ENCODE measurements at regions not wholly inside any gene's neighbourhood (a gene's known extent, or its start where the extent isn't known, plus 50 kb on each side); places are given as distances from the start of the nearest gene placed in this dataset.

- no peak for DNase-seq (ENCODE audit: low read depth in 2 of 2)
These were observed 135.7 kb downstream of the DSEL start for GRCh38 chr18:67380867-67381266.

- no peak for DNase-seq (ENCODE audit: low read depth in 2 of 2)
These were observed 136.5 kb downstream of the DSEL start for GRCh38 chr18:67379981-67380380.

- DNase-seq (ENCODE audit: low read depth in 2 of 2), result no peak
These were observed 140.1 kb downstream of the DSEL start for GRCh38 chr18:67376372-67376771.

- DNase-seq (ENCODE audit: low read depth in 2 of 2), result no peak
These were observed 142.9 kb downstream of the DSEL start for GRCh38 chr18:67373636-67374035.

- no peak for DNase-seq (ENCODE audit: low read depth in 2 of 2)
These were observed 149.0 kb downstream of the DSEL start for GRCh38 chr18:67367540-67367939.

GRCh38 chr18:67363694-67364093, 152.8 kb downstream of the DSEL start:
- no peak for DNase-seq (ENCODE audit: low read depth in 2 of 2)

GRCh38 chr18:67362906-67363305, 153.6 kb downstream of the DSEL start:
- no peak for DNase-seq (ENCODE audit: low read depth in 2 of 2)

- DNase-seq (ENCODE audit: low read depth in 2 of 2), result peak in 1 of 2 donors; percentile 15
These were observed 156.4 kb downstream of the DSEL start for GRCh38 chr18:67359873-67360838.

- DNase-seq (ENCODE audit: low read depth in 2 of 2), result no peak
These were observed 157.6 kb downstream of the DSEL start for GRCh38 chr18:67358947-67359346.

GRCh38 chr18:67354692-67355091, 161.8 kb downstream of the DSEL start:
- DNase-seq (ENCODE audit: low read depth in 2 of 2), result no peak

- DNase-seq (ENCODE audit: low read depth in 2 of 2), result no peak
These were observed 162.4 kb downstream of the DSEL start for GRCh38 chr18:67354091-67354490.

GRCh38 chr18:67347438-67347837, 169.1 kb downstream of the DSEL start:
- DNase-seq (ENCODE audit: low read depth in 2 of 2), result no peak

- no peak for DNase-seq (ENCODE audit: low read depth in 2 of 2)
These were observed 174.4 kb downstream of the DSEL start for GRCh38 chr18:67342159-67342558.

GRCh38 chr18:67337696-67338095, 178.8 kb downstream of the DSEL start:
- no peak for DNase-seq (ENCODE audit: low read depth in 2 of 2)

GRCh38 chr18:67331857-67332256, 184.7 kb downstream of the DSEL start:
- no peak for DNase-seq (ENCODE audit: low read depth in 2 of 2)

- no peak for DNase-seq (ENCODE audit: low read depth in 2 of 2)
These were observed 197.4 kb downstream of the DSEL start for GRCh38 chr18:67319109-67319508.

- no peak for DNase-seq (ENCODE audit: low read depth in 2 of 2)
These were observed 197.9 kb downstream of the DSEL start for GRCh38 chr18:67318651-67319050.

- DNase-seq (ENCODE audit: low read depth in 2 of 2), result no peak
These were observed 205.7 kb downstream of the DSEL start for GRCh38 chr18:67310826-67311225.

- DNase-seq (ENCODE audit: low read depth in 2 of 2), result no peak
These were observed 207.7 kb downstream of the DSEL start for GRCh38 chr18:67308819-67309218.

- no peak for DNase-seq (ENCODE audit: low read depth in 2 of 2)
These were observed 211.1 kb downstream of the DSEL start for GRCh38 chr18:67305466-67305865.

GRCh38 chr18:67302043-67302442, 214.5 kb downstream of the DSEL start:
- DNase-seq (ENCODE audit: low read depth in 2 of 2), result no peak

GRCh38 chr18:67301592-67301991, 214.9 kb downstream of the DSEL start:
- DNase-seq (ENCODE audit: low read depth in 2 of 2), result no peak

- no peak for DNase-seq (ENCODE audit: low read depth in 2 of 2)
These were observed 216.0 kb downstream of the DSEL start for GRCh38 chr18:67300498-67300897.

GRCh38 chr18:67292814-67293213, 223.7 kb downstream of the DSEL start:
- no peak for DNase-seq (ENCODE audit: low read depth in 2 of 2)

Measured in stimulated activated CD4-positive, alpha-beta T cell treated with anti-CD3 and anti-CD28 coated beads, Interleukin-1b, Interleukin-23, amount 100 ng/mL, for 4 hours (primary cell).